Esophagus mucosa (tissue), 1 donor: ENCODE measurements at regions not wholly inside any gene's neighbourhood (a gene's known extent, or its start where the extent isn't known, plus 50 kb on each side); places are given as distances from the start of the nearest gene placed in this dataset.
"Not testable (repeated sequence)": the region's sequence is repeated elsewhere in the genome, so short reads cannot be mapped to it uniquely, and the experiment has no call there.

Source experiments
- ATAC-seq: fragments of 200-7000 bp; cut with Tn5 transposase; one replicate; pipeline ENCODE4 v1.9.1; 2020
- donor health status: DM: yes; HTN: yes; CAD: no.

DNA sequence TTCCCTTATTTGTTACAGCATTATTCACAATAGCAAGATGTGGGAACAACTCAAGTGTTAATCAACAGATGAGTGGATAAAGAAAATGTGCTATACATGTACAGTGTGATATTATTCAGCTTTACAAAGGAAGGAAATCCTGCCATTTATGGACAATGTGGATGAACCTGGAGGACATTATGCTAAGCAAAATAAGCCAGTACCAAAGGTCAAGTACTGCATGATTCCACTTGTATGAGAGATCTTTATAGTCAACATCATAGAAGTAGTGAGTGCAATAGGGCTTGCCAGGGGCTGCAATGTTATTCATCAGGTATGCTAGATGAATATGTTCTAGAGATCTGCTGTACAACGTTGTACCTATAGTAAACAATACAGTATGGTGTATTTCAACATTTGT, 138.5 kb upstream of the AGR3 start:
- ATAC-seq = no peak

DNA sequence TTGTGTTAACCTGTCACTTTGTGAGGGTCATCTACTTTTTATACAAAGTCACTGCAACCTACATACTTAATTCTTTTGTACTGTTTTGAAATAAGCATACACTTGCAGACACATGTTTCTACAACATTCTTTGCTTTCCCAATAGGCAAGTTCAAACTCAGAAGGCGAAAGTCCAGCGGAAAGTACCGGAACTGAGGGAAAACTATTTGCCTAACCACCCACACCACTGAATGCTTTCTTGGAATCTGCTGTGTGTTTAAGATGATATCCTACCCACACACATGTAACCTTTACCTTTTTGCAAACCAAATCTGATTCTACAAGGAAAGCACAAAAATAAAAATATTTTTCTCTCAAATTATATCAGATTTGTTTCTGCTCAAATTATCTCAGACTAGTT, 139.4 kb upstream of the AGR3 start:
- peak; percentile 49 for ATAC-seq

DNA sequence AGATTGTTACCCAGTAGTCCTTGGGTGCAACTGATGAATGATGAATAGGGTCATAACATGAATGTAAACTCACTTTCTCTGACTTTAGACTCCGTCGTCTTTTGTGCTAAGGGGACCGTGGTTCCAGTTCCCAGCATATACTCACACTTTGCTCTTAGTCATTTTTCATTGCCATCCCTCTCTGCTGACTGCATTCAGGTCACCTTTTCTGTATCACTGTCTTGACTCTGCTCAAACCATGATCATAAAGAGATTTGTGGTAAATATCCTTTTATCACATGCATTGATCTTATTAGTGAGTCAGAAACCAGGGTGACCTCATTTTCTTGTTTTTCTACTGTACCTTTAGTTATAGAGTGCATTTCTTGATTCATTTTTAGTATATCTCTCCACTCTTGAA, 141.1 kb upstream of the AGR3 start:
- no peak for ATAC-seq

DNA sequence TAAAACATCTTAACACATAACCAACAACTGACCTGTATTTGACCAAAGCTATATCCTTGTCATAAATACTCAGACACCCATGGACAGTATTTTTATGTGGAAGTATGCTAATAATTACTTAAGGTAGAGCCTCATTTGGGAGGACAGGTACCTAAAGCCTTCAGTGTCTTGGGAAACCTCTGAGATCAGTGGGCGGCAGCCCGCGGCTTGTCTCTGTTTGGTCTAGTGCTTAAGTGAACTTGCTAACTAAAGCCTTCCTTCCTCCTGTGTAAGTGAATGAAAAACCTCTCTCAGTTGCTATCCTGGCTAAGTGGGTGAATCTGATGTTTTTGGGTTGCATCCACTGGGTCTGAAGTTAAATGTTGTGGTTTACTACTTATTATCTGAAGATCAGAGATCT, 144.5 kb upstream of the AGR3 start:
- ATAC-seq = no peak

DNA sequence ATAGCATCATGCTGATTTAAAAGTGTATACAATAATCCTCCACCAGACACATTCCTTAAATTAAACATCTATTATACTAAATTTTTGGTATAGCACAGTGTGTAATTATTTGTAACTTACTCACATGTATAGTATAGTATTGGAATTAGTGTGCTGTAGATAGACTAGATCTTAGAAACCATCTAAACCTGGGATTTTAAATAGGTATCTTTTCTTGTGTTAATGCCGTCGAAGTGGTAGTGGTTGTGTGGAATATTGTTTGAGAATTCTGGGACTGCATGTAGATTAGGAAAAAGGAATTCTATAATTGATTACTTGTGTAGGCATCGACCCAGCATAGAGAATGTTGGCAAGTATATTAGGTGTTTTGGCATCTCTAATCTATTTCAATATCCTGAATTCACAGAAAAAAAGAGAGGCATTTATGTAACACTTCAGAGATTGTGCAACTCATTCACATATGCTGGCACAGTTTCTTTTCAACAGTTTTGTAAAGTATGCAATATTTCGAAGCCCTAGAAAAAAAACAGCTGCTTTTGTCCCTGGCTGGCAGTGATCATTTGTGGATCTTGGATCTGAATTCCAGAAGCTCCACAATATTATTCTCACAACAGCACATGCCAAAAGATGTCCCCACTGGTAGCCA, 145.5 kb upstream of the AGR3 start:
- ATAC-seq = no peak

GRCh38 chr7:17027789-17028152, 146.0 kb upstream of the AGR3 start:
- peak; percentile 67 for ATAC-seq

DNA sequence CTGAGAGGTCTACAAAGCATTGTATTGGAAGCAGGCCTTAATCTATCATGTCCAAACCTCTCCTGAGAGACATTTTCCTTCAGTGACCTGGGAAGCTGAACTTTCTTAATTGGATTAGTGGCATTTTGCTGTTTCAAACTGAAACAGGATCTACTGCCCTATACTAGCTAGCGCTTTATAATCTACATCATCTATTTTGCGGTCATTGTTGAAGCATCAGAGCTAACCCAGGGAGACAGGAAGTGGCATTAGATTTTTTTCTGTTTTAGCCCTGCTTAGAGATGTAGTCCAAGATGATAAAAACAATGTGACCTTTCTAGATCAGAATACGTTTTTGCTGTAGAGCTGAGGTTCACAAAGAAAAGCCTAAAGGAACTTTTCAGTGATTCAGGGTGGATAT, 147.4 kb upstream of the AGR3 start:
- no peak for ATAC-seq

DNA sequence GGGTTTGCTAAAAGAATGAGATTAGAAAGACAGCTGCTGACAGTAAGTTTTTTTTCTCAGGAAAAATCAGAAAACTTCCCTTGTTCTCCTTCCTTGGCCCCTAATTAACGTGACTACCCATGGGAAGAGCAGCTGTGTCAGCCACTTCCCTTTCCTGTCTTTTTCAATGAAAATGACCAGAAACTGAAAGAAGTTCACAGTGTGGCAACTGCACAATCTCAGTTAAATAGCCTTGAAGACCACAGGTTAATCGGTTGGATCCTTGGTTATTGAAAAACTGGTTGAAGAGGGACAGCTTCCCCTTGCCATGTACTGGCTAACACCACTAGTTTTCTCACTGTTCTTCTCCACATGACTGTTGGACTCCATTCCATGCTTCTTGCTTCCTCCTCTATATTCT, 148.8 kb upstream of the AGR3 start:
- ATAC-seq = no peak

DNA sequence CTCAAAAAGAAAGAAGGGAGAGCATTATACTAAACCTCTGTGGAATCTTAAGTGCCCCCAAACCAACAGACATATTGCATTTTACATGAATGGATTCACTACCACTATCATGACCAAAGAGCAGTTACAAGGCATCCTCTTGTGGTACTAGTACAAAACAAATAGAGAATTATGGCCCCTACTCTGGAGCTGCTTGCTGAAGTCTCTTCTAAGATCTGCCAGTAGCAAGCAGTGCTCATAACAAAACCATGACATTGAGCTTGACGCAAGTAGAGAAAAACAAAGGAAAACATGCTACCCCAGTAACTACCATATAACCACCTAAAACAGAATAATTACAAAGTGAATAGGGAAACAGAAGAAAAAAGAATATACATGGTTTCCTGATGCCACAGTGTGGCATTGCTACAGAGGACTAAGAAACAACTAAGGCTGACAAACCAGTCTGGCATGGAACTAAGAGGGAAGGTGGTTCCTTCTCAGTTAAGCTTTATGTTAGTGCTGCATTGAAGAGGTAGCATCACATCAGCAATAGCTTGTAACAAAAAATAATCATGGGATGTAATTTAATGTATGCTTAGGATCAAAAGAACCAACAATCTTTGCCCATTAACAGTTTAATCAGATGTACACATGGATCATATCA, 150.2 kb upstream of the AGR3 start:
- peak; percentile 51 for ATAC-seq

DNA sequence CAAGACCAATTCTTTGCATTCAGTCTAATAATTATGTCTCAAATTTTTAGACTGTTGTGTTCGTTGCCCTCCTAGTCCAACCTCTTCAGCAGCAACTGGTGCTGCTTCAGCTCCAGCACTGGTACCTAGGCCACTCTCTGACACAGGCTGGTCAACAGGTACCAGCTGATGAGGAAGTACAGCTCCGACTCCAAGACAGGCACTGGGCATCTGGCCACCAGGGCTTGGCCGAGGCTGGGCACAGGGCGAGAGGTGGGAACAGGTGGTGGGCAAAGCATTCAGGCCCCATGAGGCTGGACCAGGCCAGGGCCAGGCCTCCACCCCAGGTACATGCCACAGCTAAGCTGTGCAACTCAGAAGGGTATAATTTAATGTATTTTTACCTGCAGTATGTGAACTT, 151.5 kb upstream of the AGR3 start:
- peak; percentile 29 for ATAC-seq

GRCh38 chr7:17036584-17036983, 154.8 kb upstream of the AGR3 start:
- ATAC-seq = no peak

- ATAC-seq = no peak
Observed at GRCh38 chr7:17037356-17037755, 155.6 kb upstream of the AGR3 start.

DNA sequence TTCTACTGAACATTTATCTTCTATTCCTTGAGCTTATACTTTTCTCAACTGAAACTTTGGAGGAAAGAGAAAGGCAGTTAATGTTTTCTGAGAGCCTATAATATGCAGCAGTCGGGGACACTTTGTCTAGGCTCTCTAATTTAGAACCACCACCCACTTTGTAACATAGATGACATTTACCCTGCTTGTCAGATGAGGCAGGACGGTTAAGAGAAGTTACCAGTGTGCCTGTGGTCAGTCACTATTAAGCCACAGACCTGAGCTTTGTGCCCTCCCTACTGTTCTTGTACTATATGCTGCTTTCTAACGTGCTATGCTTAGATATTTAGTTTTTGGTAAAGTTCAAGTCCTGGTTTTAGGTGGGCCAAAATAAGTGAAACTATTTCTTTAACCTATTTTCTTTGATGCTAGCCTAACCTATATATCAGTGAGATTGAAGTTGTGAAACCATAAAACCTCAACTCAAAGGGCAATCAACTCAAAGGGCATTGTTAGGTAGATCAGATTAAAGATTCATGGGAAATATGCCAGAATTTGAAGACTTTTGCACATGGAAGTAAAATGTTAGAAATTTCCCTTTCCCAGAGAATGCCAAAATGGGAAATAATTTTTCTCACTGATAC, 156.5 kb upstream of the AGR3 start:
- no peak for ATAC-seq

- no peak for ATAC-seq
Observed at GRCh38 chr7:17038783-17039170, 157.0 kb upstream of the AGR3 start.

- ATAC-seq = no peak
Observed at GRCh38 chr7:17039372-17039771, 157.6 kb upstream of the AGR3 start.

GRCh38 chr7:17040716-17041115, 158.9 kb upstream of the AGR3 start:
- ATAC-seq = no peak

- peak; percentile 64 for ATAC-seq
Observed at GRCh38 chr7:17041324-17041723, 159.5 kb upstream of the AGR3 start.

GRCh38 chr7:17042211-17042610, 160.4 kb upstream of the AGR3 start:
- no peak for ATAC-seq

DNA sequence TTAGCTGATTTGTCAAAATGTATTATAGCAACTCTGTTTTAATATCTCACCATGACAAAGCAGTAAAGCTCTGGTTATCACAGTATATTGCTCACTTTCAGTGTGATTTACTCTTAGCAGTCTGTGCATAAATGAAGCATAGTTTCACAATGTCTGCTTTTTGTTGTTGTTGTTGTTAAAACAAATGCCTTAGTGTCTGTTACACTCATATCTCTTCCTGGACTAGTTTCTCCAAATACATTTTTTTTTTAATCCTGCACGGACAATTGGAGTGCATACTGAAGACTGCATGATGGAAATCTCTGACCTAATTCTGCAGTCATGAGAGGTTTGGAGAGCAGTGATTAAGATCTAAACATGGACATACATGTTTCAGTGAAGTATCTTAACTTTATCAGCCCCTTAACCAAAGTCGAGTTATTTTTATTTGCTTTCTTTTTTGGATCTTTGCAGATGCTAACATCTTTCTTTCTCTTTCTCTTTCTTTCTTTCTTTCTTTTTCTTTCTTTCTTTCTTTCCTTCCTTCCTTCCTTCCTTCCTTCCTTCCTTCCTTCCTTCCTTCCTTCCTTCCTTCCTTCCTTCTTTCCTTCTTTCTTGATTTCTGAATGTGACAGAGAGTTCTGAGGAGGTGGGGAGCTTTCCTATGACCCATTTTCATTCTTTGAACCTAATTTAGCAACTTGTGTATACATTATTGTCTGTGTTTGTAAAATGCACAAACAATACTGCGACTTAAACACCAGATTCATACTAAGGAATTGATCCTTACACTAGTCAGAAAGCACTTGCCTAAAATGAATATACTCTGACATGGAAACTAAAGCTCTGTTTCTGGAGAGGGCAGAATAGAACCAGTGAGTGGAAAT, 161.5 kb upstream of the AGR3 start:
- no peak for ATAC-seq

- ATAC-seq = no peak
Observed at GRCh38 chr7:17044396-17044795, 162.6 kb upstream of the AGR3 start.

GRCh38 chr7:17044861-17045260, 163.1 kb upstream of the AGR3 start:
- no peak for ATAC-seq

GRCh38 chr7:17046259-17046658, 164.5 kb upstream of the AGR3 start:
- ATAC-seq = no peak

- no peak for ATAC-seq
Observed at GRCh38 chr7:17046666-17047065, 164.9 kb upstream of the AGR3 start.

GRCh38 chr7:17053164-17053563, 171.4 kb upstream of the AGR3 start:
- not testable (repeated sequence) for ATAC-seq
